GM21423 (cell line): ENCODE measurements at regions not wholly inside any gene's neighbourhood (a gene's known extent, or its start where the extent isn't known, plus 50 kb on each side); places are given as distances from the start of the nearest gene placed in this dataset.

ENCODE experiments used
- ATAC-seq: cut with Tn5 transposase; IDR thresholded peaks from one replicate; pipeline ENCODE4 v1.9.1; 2021; ENCODE audit warnings: mild to moderate bottlenecking, moderate library complexity; ENCODE audit not compliant: unreplicated experiment

DNA sequence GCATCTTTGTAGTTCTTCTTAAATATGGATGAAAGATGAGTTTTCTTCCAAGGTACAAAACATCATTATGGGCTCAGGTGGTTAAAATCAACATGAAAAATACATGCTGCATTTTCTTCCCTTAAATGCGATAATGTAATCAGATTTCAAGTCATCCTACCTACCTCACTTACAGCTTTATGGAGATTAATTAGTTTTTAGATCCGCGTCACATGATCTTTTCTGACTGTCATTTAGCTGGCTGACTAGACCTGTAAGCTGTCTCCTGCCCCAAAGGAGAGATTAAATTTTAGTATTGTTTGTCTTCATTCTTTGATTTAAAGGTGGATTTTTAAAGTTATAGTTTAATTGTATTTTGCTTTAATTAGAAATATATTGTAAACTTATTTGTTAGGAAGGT lies 678.0 kb upstream of the ZEB2 start:
- ATAC-seq: no peak

DNA sequence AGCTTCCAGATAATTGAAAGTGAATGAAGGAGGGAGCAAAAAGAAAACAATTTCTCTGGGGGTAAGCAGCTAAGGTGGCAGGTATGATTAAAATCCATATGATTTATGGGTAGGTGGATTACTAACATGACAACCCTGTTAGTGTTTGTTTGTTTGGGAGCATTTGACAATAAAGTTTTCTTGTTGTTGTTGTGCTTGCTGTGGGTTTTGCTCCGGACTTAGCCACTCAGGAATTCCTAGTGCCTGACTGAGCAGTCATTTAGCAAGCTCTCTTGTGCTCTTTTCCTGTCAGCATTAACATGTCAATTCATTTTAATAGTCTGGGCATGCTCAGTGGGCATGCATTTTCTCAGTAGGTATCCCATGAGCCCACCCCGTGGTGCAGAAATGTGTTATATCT lies 674.8 kb upstream of the ZEB2 start:
- no peak for ATAC-seq

DNA sequence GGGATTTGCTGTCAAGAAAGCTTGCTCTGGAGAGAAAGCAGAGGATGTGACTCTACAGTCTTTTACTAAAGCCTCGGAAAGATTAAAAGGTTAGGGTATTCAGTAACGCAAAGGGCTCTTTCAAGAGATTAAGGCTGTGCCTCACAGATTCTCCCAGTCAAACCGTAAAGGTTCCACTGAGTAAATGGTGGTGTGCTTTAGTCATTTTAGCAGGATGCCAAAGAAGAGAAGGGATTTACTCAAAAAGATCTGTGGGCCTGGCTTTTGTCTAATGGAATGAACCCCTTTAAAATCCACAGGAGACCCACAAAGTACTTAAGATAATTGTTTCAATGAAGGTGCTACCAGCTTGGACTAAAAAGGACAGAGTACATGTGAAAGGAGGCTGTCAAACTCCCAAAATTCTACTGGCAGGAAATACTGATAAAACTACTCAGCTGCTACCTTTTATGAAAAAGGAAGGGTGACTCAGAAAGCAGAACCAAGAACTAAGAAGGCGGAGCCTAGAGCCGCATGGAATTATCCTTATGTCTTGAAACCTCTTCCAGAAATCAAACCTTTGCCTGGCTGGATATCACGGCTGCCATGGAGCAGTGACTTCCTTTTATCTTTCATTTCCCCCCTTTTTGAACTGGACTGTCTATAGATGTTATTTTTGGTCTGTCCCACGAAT lies 670.2 kb upstream of the ZEB2 start:
- no peak for ATAC-seq

DNA sequence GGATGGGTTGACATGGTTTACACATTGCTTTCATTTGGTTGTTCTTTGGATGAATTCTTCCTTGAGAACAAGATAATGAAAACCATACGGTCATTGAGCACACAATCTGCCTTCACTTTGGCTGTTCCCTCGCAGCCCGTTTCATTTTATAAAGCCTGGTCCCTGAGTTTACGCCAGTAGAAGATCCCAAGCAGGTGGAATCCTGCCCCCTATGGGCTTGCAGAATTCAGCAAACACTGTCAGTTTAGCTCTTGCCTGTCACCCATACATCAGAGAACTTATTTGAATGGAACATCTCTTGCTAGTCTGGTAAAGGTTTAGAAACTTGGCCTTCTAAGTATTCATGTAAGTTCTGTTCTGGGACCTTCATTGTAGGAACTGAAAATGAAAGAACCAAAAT lies 666.4 kb upstream of the ZEB2 start:
- ATAC-seq: no peak

DNA sequence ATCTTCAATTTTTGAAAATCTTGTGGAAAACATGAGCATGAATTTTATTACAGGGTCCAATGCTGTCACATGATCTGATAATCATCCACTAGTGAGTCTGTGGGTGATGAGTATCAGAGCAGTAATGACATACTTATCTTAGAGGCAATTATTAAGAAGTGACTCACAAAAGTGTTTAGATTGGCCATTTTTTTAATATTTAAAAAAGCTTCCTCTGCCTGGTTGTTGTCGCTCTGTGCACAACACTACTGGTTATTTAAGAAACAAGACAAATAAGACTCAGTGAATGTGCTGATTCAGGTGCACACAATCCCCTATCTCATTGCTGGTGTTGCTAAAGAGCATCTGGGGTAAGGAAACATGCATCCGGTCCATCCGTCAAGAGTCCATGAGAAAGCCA lies 665.8 kb upstream of the ZEB2 start:
- ATAC-seq: no peak

DNA sequence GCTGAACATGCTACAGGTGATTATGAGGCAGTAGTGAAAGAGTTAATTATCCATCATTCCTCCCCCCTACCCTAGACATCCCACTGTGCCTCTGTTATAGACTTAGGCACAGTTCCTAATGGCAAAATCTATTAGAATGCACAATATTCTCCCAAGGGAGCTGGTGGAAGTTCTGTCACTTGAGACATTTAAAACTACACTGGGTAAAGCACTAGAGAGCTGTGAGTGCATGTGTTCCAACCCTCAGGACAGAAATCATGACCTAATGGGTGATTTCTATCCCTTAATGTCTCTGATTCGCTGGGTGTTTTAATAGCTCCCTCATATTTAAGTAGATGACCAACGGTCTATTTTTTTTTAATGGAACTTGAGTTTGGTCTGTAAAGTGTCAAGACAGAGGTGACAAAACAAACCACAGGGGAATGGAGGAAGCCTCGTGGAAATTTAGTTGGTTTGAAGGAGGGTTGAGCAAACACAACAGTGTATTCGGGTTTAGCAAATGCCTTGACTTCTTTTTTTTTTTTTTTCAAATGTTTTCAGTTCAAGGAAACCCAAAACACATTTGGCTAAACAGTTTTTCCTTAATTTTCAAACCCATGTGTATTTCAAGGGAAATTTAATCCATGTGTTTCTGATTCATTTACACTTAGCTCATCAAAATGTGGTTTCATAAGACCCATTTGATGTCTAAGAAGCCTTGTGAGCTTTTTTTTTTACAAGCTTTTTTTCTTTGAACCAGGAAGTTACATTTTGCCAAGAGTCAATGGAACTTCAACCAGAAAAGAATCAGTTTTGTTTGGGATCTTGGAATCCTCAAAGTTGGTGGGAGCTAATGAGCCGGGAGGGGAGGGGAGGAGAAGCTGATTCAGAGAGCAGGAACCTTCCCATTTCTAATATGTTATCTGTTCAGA lies 665.1 kb upstream of the ZEB2 start:
- ATAC-seq: no peak

DNA sequence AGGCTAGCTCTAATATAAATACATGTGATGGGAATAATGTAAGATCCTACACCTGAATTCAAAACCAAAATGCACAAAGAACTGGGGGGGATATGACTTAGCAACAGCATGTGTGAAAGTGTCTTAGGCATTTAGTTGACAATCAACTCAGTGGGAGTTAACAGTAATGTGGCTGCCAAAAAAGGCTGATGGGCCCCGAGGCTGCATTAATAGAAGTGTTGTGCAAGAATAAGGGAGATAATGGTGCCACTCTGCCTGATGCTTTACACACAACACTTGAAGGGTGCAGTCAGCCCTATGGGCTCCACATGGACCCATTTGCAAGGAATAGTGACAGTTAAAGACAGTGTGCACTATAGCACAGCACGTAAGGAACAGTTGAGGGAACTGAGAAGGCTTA lies 649.4 kb upstream of the ZEB2 start:
- no peak for ATAC-seq

DNA sequence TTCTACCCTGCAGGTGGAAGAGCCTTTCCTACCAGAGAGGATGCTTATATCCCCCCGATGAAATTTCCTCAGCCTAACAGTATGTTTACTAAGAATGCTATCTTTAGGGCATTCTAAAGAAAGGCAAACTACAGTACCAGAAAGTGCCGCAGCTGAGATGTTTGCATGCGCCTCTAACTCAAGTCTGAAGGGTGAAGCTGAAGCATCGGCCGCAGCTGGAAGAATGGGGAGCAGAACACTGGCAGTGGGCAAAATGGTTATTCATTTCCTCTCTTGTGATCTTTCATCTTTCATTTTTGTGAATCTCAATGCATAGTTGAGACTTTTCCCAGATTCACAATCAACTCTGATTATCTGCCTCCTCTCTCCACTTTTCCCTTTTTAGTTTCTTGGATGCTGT lies 648.2 kb upstream of the ZEB2 start:
- no peak for ATAC-seq

DNA sequence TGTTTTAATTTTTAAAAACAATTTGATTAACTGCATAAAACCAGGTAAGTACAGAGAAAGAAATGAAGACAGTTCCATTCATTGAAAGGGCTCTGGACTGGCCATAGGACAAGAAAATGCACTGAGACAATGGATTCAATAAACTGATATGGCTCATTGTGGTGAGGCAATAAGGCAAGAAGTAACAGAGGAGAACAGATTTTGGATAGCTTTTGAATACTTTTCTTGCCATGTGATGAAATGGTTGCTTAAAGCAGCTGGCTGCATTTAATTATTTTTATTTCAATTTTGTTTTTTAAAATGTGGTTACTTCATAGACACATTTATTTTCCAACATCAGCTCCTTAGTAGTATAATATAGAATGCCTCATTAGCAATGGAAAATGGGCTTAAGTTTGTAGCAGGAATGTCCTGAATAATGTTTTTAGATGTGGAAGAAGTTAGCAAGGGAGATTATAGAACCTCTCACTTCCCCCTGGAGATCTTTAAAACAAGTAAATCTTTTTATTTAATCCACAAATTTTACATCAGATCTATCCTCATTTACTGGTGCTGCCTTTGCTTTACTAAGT lies 646.9 kb upstream of the ZEB2 start:
- no peak for ATAC-seq

DNA sequence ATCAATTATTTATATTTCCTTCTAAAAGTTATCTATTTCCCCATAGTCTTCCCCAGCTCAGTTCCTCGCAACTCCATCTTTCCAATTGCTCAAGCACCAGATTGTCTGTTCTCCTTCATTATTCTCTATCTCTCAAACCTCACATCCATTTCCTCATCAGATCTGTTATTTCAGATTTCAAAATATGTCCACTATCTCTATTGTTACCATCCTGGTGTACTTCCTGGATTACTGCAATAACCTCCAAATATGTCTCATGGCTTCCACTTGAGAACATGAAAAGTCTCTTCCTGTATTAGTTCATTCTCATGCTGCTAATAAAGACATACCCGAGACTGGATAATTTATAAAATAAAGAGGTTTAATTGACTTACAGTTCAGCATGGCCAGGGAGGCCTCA lies 641.7 kb upstream of the ZEB2 start:
- no peak for ATAC-seq

DNA sequence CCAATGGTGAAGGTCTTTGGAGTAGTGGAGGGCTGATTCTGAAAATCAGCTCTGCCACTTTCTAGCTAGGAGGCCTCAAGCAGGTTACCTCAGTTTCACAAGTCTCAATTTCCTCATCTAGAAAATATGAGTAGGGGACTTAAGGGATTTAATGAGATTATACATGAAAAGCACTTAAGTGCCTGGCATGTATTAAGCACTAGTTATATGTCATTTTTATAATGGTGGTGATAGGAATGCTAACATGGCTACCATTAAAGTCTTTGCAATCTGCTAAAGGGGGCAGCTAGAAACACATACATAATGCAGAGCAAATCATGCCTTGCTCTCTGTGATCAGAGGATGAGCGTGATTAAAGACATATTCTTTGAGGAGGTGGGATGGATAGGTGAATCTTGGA lies 640.9 kb upstream of the ZEB2 start:
- ATAC-seq: no peak

DNA sequence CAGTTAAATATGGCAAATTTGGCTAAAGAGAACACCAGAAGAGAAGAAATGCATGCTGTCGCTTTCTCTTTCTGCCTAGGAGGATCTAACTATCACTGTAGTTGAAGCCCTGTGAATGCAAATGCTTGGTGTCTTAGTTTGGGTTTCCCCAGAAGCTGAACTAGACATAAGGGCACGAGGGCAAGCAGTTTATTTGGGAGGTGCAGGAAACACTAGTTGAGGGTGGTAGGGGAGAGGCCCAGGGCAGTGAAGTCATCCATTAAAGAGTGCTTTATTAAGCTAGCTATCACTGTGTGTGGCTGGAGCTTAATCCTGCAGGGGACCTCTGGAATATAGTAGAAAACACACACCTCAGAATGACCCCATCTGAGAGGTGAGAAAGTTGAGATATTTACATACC lies 639.8 kb upstream of the ZEB2 start:
- ATAC-seq: no peak

DNA sequence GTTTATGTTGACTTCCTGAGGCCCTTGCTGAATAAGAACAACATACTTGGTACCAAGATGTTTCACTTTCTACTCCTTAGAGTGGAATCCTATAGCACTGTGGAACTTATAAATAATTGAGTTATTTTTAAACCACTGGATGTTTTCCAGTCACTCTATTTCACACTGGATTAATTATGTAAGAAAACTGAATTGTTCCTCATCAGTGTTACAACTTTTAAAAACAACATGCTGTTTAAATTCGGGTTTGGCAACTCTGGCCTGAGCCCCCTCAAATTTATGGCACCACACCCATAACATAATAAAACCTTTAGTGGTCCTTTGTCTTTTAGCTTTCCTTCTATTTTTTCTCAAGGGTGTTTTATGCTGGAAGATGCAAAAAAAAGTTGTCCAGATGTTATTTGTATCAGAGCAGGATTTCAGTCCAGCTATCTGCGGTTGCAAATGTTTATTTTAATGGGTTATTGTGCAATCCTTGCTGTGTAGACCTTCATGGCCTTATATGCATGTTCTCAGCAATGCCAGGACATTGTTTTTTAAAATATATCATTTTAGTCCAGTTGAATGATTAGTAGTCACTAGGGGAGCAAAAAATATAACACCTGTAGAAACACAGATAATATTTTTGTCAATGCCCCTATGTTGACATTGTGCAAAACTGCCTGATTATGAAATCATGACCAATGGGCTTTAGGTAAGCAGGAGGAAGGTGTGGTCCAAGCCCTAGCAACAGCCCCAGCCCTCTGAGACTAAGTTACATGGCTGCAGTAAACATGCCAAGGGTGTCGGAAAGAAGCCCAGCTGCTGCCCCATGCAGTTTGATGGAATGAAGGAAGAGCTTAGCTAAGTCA lies 638.0 kb upstream of the ZEB2 start:
- ATAC-seq: no peak

DNA sequence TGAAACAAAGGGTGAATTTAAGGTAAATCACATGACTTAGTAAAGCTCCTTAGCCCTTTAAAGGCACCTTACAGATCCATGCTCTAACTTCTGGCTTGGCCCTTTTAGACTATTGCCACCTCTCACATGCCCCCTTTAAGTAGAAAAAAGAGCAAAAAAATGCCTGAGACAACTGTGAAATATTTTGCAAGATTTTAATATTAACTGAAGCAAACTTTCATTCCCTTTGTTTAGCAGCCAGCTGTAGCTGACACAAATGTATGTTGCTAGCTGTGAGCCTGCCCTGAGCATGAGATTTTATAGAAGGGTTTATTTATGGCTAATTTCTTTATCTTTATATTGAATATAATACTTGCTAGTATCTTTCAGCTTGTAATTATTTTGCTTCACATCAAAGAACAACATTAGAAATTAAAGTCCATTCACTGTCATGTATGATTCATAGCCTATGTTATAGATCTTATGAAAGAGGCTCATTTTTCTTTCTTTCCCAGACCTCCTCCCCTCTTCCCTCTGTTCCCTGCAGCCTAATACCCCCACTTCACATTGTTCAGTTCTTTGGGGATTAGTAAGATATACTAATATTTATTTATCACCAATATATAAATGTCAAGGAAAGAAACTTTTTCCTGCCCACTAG lies 637.2 kb upstream of the ZEB2 start:
- no peak for ATAC-seq

DNA sequence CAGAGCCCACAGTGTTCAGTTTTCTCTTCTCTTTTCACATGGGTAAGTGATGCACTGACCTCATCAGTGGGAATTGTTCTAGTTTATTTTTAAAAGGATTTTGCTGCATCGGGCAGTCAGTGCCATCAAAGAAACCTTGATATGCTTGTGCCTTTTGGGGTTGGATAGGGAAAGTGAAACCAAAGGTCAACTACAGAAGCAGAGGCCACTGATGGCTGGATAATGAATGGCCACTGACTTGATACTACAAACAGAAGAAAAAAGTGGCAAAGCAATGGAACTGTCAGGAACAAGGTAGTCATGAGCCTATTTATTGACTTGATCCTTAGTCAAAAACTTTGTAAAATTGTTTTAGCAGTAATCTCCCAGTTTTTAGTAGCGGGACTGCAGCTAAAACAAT lies 636.3 kb upstream of the ZEB2 start:
- no peak for ATAC-seq

DNA sequence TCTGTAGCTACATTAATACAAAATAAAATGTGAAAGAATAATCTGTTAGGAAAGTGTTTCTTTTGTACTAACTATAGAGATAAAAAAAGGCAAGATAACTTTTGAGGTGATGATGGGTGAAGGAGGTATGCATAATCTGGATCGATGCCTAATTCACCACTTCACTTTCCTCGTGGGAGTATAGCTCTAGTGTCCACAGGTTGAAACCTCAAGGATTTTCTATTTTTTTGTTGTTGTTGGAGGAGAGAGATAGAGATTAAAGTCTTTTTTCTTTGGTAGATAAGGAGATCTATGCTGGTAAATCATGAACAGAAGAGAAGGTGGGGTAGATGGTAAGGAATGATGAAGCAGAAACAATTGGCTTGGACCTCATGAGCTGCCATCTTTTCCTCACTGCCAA lies 635.3 kb upstream of the ZEB2 start:
- no peak for ATAC-seq

DNA sequence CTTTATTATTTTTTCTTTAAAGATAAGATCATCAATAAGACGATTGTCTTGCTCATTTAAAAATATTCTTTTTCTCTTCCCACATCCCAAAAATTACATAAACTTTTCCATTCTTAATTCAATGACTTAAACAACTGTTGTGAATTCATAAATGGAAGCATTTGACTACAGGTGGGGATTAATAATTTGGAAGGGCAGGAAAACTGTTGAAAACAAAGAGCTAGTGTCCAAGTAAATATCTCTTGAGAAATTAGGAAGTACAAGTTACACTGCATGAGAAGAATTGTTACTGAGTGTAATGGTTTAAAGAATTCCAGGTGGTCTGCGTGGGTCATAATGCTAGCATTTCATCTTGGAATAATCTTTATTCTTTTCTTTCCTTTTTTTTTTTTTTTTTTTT lies 634.8 kb upstream of the ZEB2 start:
- ATAC-seq: no peak

DNA sequence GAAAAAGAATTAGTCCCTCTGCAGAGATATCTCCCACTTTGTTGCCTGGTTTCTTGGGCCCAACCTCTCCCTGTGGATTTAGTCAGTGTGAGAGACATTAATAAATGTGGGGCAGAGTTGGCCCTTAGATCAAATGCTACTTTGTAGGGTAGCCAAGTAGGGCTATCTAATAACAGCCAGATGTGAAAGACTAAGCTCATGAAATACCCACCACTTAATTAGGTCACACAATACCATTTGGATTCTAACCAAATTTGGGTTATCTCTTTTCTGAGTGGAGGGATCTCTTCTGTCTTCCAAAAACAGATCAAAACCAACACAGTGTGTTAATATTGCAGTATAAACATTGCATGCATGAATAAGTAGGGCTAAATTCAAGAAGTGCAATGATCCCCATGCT lies 626.8 kb upstream of the ZEB2 start:
- no peak for ATAC-seq

DNA sequence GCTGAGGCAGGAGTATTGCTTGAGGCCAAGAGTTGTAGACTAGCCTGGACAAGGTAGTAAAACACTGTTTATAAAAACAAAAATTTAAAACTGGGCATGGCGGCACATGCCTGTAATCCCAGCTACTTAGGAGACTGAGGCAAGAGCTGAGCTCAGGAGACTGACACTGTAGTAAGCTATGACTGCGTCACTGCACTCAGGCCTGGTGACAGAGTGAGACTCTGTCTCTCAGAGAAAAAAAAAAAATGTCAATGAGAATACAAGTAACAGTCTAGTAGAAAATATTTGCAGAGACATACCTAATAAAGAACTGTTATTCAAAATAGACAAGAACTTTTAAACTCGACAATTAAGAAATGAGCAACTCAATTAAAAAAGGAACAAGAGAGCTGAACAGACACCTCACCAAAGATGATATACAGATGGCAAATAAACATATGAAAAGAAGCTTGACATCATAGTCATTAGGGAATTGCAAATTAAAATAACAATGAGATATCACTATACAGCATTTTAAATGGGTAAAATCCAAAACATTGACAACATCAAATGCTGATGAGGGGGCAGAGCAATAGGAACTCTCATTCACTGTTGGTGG lies 624.3 kb upstream of the ZEB2 start:
- ATAC-seq: no peak

DNA sequence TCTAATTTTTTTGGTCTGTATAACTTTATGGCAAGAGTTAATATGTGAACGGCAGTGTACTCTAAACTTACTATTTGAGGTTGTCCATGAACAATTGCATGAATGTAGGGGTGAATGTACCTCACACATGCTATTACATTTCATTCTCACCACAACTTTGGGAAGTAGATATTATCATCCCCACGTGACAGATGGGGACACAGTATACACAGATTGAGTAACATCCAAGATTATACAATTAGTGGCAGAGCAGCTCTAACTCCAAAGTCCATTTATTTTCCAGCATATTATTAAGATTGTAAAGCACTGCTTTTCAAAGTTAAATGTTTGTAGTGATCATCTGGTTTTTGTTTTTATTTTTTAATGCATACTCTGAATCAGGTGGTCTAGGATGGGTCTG lies 622.1 kb upstream of the ZEB2 start:
- ATAC-seq: no peak
